B cell (primary cell): ENCODE measurements at regions not wholly inside any gene's neighbourhood (a gene's known extent, or its start where the extent isn't known, plus 50 kb on each side); places are given as distances from the start of the nearest gene placed in this dataset.

ENCODE experiments used
- ATAC-seq: fragments of 200-7000 bp; cut with Tn5 transposase; one replicate; pipeline ENCODE4 v1.10.0; 2021; ENCODE audit warnings: low read depth, mild to moderate bottlenecking, moderate number of reproducible peaks, moderate library complexity
- CTCF ChIA-PET: fragments of 350-600 bp; sonication (Branson Sonifier 250); formaldehyde crosslinking; loops from one replicate; lab custom pipeline; 2021; ENCODE audit warnings: antibody characterized with exemption, inconsistent platforms; lab: Charles Lee
- POLR2A ChIA-PET: fragments of 350-600 bp; sonication (Branson Sonifier 250); formaldehyde crosslinking; loops from one replicate; lab custom pipeline; 2021; ENCODE audit warnings: antibody characterized with exemption; lab: Charles Lee
- DNase-seq: peaks from one replicate; pipeline ENCODE4 v3.0.0; 2013
- H2AFZ ChIP-seq: 2 replicates; pipeline ENCODE4 v1.6.1; 2012; ENCODE audit warnings: mild to moderate bottlenecking, low read depth, low read length; ENCODE audit not compliant: insufficient read depth, poor library complexity, severe bottlenecking
- H3K27ac ChIP-seq, 2 donors: 1 replicate in 1 of 2; 2 replicates in 1 of 2; pipeline ENCODE4 v1.5.1; 2012 to 2013; ENCODE audit warnings: low read length in 2 of 2, mild to moderate bottlenecking in 2 of 2, moderate library complexity in 1 of 2
- H3K27me3 ChIP-seq, 4 experiments: fragments of 200-600 bp in 1 of 4; sonication (generic) in 1 of 4; replicated peaks in 1 of 4; 1 replicate in 2 of 4; 2 replicates in 2 of 4; pipeline versions ENCODE4 v1.6.1 to v1.7.0; 2013 to 2016; ENCODE audit warnings: low read length in 3 of 4, mild to moderate bottlenecking in 2 of 4, mixed read lengths in 1 of 4, moderate library complexity in 1 of 4; ENCODE audit not compliant: insufficient read depth in 4 of 4, control insufficient read depth in 3 of 4; ENCODE audit errors: control extremely low read depth in 1 of 4
- H3K36me3 ChIP-seq, 2 experiments: replicated peaks in 1 of 2; 1 replicate in 1 of 2; 2 replicates in 1 of 2; pipeline versions ENCODE4 v1.6.1 to v1.7.1; 2013; ENCODE audit warnings: low read length in 1 of 2; ENCODE audit not compliant: insufficient read depth in 2 of 2, control insufficient read depth in 1 of 2; ENCODE audit errors: control extremely low read depth in 1 of 2, extremely low read depth in 1 of 2
- H3K4me1 ChIP-seq, 2 donors: fragments of 200-600 bp in 1 of 2; sonication (generic) in 1 of 2; 1 replicate in 1 of 2; 2 replicates in 1 of 2; pipeline versions ENCODE4 v1.5.1 to v1.6.1; 2013 to 2017; ENCODE audit warnings: low read length in 2 of 2; ENCODE audit not compliant: control insufficient read depth in 2 of 2, insufficient read depth in 2 of 2
- H3K4me2 ChIP-seq: replicated peaks from 2 replicates; pipeline ENCODE3; 2012; ENCODE audit warnings: mild to moderate bottlenecking, low read depth, low read length; ENCODE audit not compliant: poor library complexity, severe bottlenecking
- H3K4me3 ChIP-seq, 5 experiments: fragments of 200-600 bp in 1 of 5; sonication (generic) in 1 of 5; 1 replicate in 3 of 5; 2 replicates in 2 of 5; pipeline versions ENCODE4 v1.5.1 to v1.7.0; 2011 to 2016; ENCODE audit warnings: low read length in 4 of 5, mild to moderate bottlenecking in 4 of 5, low read depth in 2 of 5, control low read depth in 1 of 5, moderate library complexity in 1 of 5; ENCODE audit not compliant: insufficient read depth in 1 of 5; ENCODE audit errors: control extremely low read depth in 1 of 5, extremely low read depth in 1 of 5
- H3K79me2 ChIP-seq: fragments of 200-600 bp; sonication (generic); one replicate; pipeline ENCODE4 v1.6.0; 2016; ENCODE audit warnings: low read length; ENCODE audit not compliant: control insufficient read depth, insufficient read depth
- H3K9ac ChIP-seq: fragments of 200-600 bp; sonication (generic); 2 replicates; pipeline ENCODE4 v1.6.1; 2017; ENCODE audit warnings: mild to moderate bottlenecking, low read length, moderate library complexity
- H3K9me3 ChIP-seq, 3 donors: one replicate each; pipeline versions ENCODE4 v1.6.1 to v1.7.1; 2013; ENCODE audit warnings: low read length in 2 of 3; ENCODE audit not compliant: control insufficient read depth in 2 of 3, insufficient read depth in 1 of 3; ENCODE audit errors: control extremely low read depth in 1 of 3
- H4K20me1 ChIP-seq: 2 replicates; pipeline ENCODE4 v1.6.0; 2012; ENCODE audit warnings: mild to moderate bottlenecking, low read length; ENCODE audit not compliant: insufficient read depth, control insufficient read depth, poor library complexity, severe bottlenecking
- H3K27ac Mint-ChIP-seq: one replicate; pipeline ENCODE4 v1.8.0; 2021; ENCODE audit warnings: mixed read lengths
- H3K27me3 Mint-ChIP-seq: one replicate; pipeline ENCODE4 v1.8.0; 2021; ENCODE audit warnings: mixed read lengths
- H3K4me1 Mint-ChIP-seq: one replicate; pipeline ENCODE4 v1.8.0; 2021; ENCODE audit warnings: mixed read lengths
- H3K4me3 Mint-ChIP-seq: one replicate; pipeline ENCODE4 v1.8.0; 2021; ENCODE audit warnings: mixed read lengths
- H3K9me3 Mint-ChIP-seq: one replicate; pipeline ENCODE4 v1.8.0; 2022; ENCODE audit warnings: mixed read lengths; ENCODE audit not compliant: insufficient read depth
- EZH2 ChIP-seq: IDR thresholded peaks from 2 replicates; pipeline ENCODE4 v1.6.1; 2012; ENCODE audit warnings: borderline replicate concordance, low read depth, mild to moderate bottlenecking, moderate library complexity, low read length; ENCODE audit not compliant: insufficient read depth, poor library complexity, severe bottlenecking
- WGBS: methylation state at CpG from one replicate; pipeline ENCODE4 v1.1.5; 2013; ENCODE audit warnings: missing lambda C conversion rate; ENCODE audit not compliant: insufficient coverage; 5-methylcytosine and 5-hydroxymethylcytosine counted together
- intact Hi-C: fragments of 100-400 bp; cut with micrococcal nuclease; formaldehyde crosslinking; loops from one replicate; pipeline ENCODE4 v1.10.0; 2022
- TF ChIP-seq, protein P1 (sequence below): fragments of 200-600 bp; IDR thresholded peaks from one replicate; pipeline ENCODE4 v1.8.0; 2022; ENCODE audit warnings: antibody characterized with exemption, mild to moderate bottlenecking

DNA sequence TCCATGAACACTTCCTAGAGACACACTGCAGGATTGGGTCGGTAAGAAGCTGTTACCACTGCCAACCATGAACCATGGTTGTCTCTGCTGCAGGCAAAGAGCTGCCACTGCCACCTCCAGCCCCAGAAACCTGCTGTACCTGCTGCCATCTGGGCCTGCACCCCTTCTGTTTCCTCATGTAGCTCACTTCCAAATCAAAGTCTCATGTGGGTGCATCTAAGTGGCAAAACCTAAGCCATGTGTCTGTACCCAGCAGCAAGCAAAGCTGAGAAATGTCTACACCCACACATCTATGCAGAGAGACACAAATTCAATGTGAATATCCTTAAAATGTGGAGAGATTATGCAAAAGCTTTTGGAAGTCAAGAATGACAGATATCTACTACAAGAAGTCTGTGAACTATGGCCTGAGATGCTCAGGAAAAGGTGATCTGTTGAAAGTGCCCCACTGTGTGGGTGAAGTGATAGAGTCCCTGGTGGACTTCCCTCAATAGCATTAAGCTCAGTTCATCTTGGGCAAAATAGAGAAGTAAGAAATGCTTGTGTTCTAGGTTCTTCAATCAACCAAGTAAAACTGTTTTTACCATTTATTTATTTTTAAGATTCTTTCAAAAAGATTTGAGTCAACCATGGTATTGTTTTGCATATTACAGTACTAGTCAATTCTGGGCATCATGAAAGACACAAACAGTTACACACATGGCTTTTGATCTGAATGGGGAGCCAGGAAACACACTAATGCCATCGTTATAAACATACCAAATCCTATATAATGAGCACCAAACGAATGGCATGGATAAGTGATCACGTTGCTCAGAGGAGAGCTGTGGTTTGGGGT lies 64.4 kb downstream of the FOS start:
- ChIA-PET CTCF (interaction anchor here (1.1 kb wide), 1 partner anchor 218 kb away, joined by 4 read pairs; no protein-coding TSS in a partner anchor), POLR2A (no interaction called here)
- intact Hi-C loops: no loop called here
- Histone ChIP-seq H3K27ac (no peak overlapping the region), H4K20me1 (no peaks in the 10 kb centered on the region), H3K36me3 (no peaks in the 10 kb centered on the region), H3K4me1 (peaks cover 13 to 21% of the 10 kb centered on the region in 2 donors), H3K79me2 (no peaks in the 10 kb centered on the region), H3K4me2 (no peak overlapping the region), H3K9me3 (no peaks in the 10 kb centered on the region), H3K4me3 (no peak overlapping the region), H3K9ac (no peak overlapping the region), H2AFZ (no peak overlapping the region), H3K27me3 (peaks cover 0 to 2% (median 0%) of the 10 kb centered on the region in 4 experiments)
- peak; percentile 14 for DNase-seq
- H3K27me3 Mint-ChIP-seq: no peaks in the 10 kb centered on the region
- H3K4me1 Mint-ChIP-seq: peaks cover 21% of the 10 kb centered on the region
- no peak for TF ChIP-seq EZH2
- TF ChIP-seq, protein P1, sequence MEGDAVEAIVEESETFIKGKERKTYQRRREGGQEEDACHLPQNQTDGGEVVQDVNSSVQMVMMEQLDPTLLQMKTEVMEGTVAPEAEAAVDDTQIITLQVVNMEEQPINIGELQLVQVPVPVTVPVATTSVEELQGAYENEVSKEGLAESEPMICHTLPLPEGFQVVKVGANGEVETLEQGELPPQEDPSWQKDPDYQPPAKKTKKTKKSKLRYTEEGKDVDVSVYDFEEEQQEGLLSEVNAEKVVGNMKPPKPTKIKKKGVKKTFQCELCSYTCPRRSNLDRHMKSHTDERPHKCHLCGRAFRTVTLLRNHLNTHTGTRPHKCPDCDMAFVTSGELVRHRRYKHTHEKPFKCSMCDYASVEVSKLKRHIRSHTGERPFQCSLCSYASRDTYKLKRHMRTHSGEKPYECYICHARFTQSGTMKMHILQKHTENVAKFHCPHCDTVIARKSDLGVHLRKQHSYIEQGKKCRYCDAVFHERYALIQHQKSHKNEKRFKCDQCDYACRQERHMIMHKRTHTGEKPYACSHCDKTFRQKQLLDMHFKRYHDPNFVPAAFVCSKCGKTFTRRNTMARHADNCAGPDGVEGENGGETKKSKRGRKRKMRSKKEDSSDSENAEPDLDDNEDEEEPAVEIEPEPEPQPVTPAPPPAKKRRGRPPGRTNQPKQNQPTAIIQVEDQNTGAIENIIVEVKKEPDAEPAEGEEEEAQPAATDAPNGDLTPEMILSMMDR: no peak
- H3K9me3 Mint-ChIP-seq: no peaks in the 10 kb centered on the region
- peak overlapping the region; percentile 18 for H3K27ac Mint-ChIP-seq
- peak; percentile 43 for ATAC-seq
- 82% methylated on average over 1 of the region's 4 CpGs for WGBS
- no peak overlapping the region for H3K4me3 Mint-ChIP-seq

DNA sequence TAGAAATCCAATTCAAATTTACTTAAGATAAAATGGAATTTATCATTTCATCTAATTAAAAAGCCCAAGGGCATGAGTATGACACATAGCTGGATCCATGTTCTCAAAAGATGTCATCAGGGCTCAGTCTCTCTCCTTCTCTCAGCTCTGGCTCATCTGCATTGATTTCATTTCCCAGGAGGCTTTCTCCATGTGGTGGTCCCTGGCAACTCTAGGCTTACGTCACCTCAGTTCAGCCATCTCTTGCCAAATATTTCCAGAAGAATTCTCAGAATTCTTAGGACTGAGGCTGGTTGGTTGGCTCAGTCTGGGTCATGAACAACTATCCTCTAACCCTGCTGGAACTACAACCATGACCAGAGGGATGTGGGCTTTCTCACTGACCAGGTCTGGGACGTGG lies 65.3 kb downstream of the FOS start:
- Histone ChIP-seq H2AFZ (no peak overlapping the region), H3K4me3 (no peak overlapping the region), H3K4me1 (peaks cover 13 to 21% of the 10 kb centered on the region in 2 donors), H3K36me3 (no peaks in the 10 kb centered on the region), H3K27ac (no peak overlapping the region), H4K20me1 (no peaks in the 10 kb centered on the region), H3K4me2 (no peak overlapping the region), H3K27me3 (peaks cover 0 to 2% (median 0%) of the 10 kb centered on the region in 4 experiments), H3K9ac (no peak overlapping the region), H3K79me2 (no peaks in the 10 kb centered on the region), H3K9me3 (no peaks in the 10 kb centered on the region)
- H3K27me3 Mint-ChIP-seq: no peaks in the 10 kb centered on the region
- intact Hi-C loops: no loop called here
- CTCF ChIA-PET: no interaction called here
- POLR2A ChIA-PET: no interaction called here
- H3K9me3 Mint-ChIP-seq: no peaks in the 10 kb centered on the region
- H3K4me3 Mint-ChIP-seq: no peak overlapping the region
- ATAC-seq (no peak), DNase-seq (no peak)
- WGBS: 92% methylated on average over 2 of the region's 2 CpGs
- TF ChIP-seq, protein P1: no peak
- TF ChIP-seq EZH2: no peak
- H3K4me1 Mint-ChIP-seq: peaks cover 21% of the 10 kb centered on the region
- H3K27ac Mint-ChIP-seq: no peak overlapping the region
